ENCODE measurements at regions not wholly inside any gene's neighbourhood (a gene's known extent, or its start where the extent isn't known, plus 50 kb on each side); places are given as distances from the start of the nearest gene placed in this dataset.

- intact Hi-C loops (cut with micrococcal nuclease): no loop called here
Observed at GRCh38 chr11:70719516-70719915, 321.2 kb downstream of the CTTN start.

GRCh38 chr11:70720281-70720680, 322.0 kb downstream of the CTTN start:
- intact Hi-C loops (cut with micrococcal nuclease): no loop called here

GRCh38 chr11:70721006-70721405, 322.7 kb downstream of the CTTN start:
- intact Hi-C loops (cut with micrococcal nuclease): no loop called here

GRCh38 chr11:70725278-70725677, 326.9 kb downstream of the CTTN start:
- intact Hi-C loops (cut with micrococcal nuclease): no loop called here

GRCh38 chr11:70725739-70726138, 327.4 kb downstream of the CTTN start:
- intact Hi-C loops (cut with micrococcal nuclease): no loop called here

- intact Hi-C loops (cut with micrococcal nuclease): no loop called here
Observed at GRCh38 chr11:70727021-70727420, 328.7 kb downstream of the CTTN start.

GRCh38 chr11:70727899-70728620, 329.7 kb downstream of the CTTN start:
- intact Hi-C loops (cut with micrococcal nuclease): no loop called here

GRCh38 chr11:70729949-70730348, 331.6 kb downstream of the CTTN start:
- intact Hi-C loops (cut with micrococcal nuclease): no loop called here

- intact Hi-C loops (cut with micrococcal nuclease): no loop called here
Observed at GRCh38 chr11:70730411-70730810, 332.1 kb downstream of the CTTN start.

GRCh38 chr11:70731271-70732022, 333.1 kb downstream of the CTTN start:
- intact Hi-C loops (cut with micrococcal nuclease): no loop called here

- intact Hi-C loops (cut with micrococcal nuclease): no loop called here
Observed at GRCh38 chr11:70732023-70732880, 333.9 kb downstream of the CTTN start.

- intact Hi-C loops (cut with micrococcal nuclease): no loop called here
Observed at GRCh38 chr11:70732881-70733196, 334.5 kb downstream of the CTTN start.

- intact Hi-C loops (cut with micrococcal nuclease): no loop called here
Observed at GRCh38 chr11:70733327-70734325, 335.3 kb downstream of the CTTN start.

- intact Hi-C loops (cut with micrococcal nuclease): no loop called here
Observed at GRCh38 chr11:70734379-70734778, 336.1 kb downstream of the CTTN start.

GRCh38 chr11:70734911-70735310, 336.6 kb downstream of the CTTN start:
- intact Hi-C loops (cut with micrococcal nuclease): no loop called here

GRCh38 chr11:70735976-70736375, 337.6 kb downstream of the CTTN start:
- intact Hi-C loops (cut with micrococcal nuclease): no loop called here

- intact Hi-C loops (cut with micrococcal nuclease): no loop called here
Observed at GRCh38 chr11:70736461-70736860, 338.1 kb downstream of the CTTN start.

- intact Hi-C loops (cut with micrococcal nuclease): no loop called here
Observed at GRCh38 chr11:70736937-70737640, 338.8 kb downstream of the CTTN start.

- intact Hi-C loops (cut with micrococcal nuclease): no loop called here
Observed at GRCh38 chr11:70737816-70738630, 339.7 kb downstream of the CTTN start.

Measured in T-helper 2 cell treated with Interferon-gamma antibody and Interleukin-4, amounts not matched to agents 100 ng/mL and 5 ng/mL, for 36 hours (primary cell).